Thyroid gland (tissue), 4 donors: ENCODE measurements at regions not wholly inside any gene's neighbourhood (a gene's known extent, or its start where the extent isn't known, plus 50 kb on each side); places are given as distances from the start of the nearest gene placed in this dataset.

Source experiments
- DNase-seq, 2 donors: peaks; one replicate each; pipeline ENCODE4 v3.0.0-alpha.2; 2019
- H3K27ac ChIP-seq, 3 donors: fragments of 200-600 bp; sonication (generic); 1 replicate in 2 of 3; 2 replicates in 1 of 3; pipeline ENCODE4 v1.5.1; 2016 to 2019; ENCODE audit warnings: mild to moderate bottlenecking in 1 of 3, moderate library complexity in 1 of 3
- H3K27me3 ChIP-seq: fragments of 200-600 bp; sonication (generic); one replicate; pipeline ENCODE4 v1.5.1; 2019
- H3K36me3 ChIP-seq, 2 donors: fragments of 200-600 bp; sonication (generic); one replicate each; pipeline ENCODE4 v1.5.1; 2016 to 2019
- H3K4me1 ChIP-seq, 2 donors: fragments of 200-600 bp; sonication (generic); one replicate each; pipeline ENCODE4 v1.5.1; 2017 to 2019
- H3K4me3 ChIP-seq, 3 donors: fragments of 200-600 bp; sonication (generic); replicated peaks in 1 of 3; 1 replicate in 2 of 3; 2 replicates in 1 of 3; pipeline ENCODE4 v1.5.1; 2016; ENCODE audit warnings: mild to moderate bottlenecking in 1 of 3
- H3K9me3 ChIP-seq: fragments of 200-600 bp; sonication (generic); one replicate; pipeline ENCODE4 v1.5.1; 2017
- CTCF ChIP-seq, 6 experiments: fragments of 200-600 bp in 3 of 6; fragments of 450-650 bp in 3 of 6; sonication (generic) in 3 of 6; IDR thresholded peaks; one replicate each; pipeline ENCODE4 v1.5.1; 2016 to 2019; ENCODE audit warnings: antibody characterized with exemption in 6 of 6, mild to moderate bottlenecking in 2 of 6, inconsistent platforms in 1 of 6, moderate library complexity in 1 of 6
- POLR2A ChIP-seq, 2 donors: fragments of 450-650 bp; IDR thresholded peaks; one replicate each; pipeline ENCODE4 v1.6.1; 2017; ENCODE audit warnings: antibody characterized with exemption in 2 of 2, mild to moderate bottlenecking in 2 of 2, moderate library complexity in 1 of 2
- WGBS, 2 donors: methylation state at CpG; one replicate each; pipeline ENCODE4 v1.1.5; 2017; 5-methylcytosine and 5-hydroxymethylcytosine counted together
- intact Hi-C: fragments of 100-400 bp; cut with DNase I; formaldehyde crosslinking; loops from one replicate; pipeline ENCODE4 v1.15.1; 2023

- intact Hi-C loops, result no loop called here
- 64 to 89% methylated on average over 1 of the region's 1 CpG for WGBS, 2 donors
- Histone ChIP-seq H3K4me1 (no peaks in the 10 kb centered on the region), H3K9me3 (no peaks in the 10 kb centered on the region), H3K27me3 (no peaks in the 10 kb centered on the region), H3K36me3 (no peaks in the 10 kb centered on the region), H3K27ac (no peak overlapping the region), H3K4me3 (no peak overlapping the region)
- TF ChIP-seq CTCF (IDR thresholded peaks at IDR 0.05), result no peak
- TF ChIP-seq POLR2A (IDR thresholded peaks at IDR 0.05), result no peak
- DNase-seq, result no peak
Observed at GRCh38 chr7:34307540-34307939, 350.5 kb upstream of the NPSR1 start.

GRCh38 chr7:34308595-34308994 lies 349.4 kb upstream of the NPSR1 start:
- Histone ChIP-seq H3K4me3 (no peak overlapping the region), H3K4me1 (no peaks in the 10 kb centered on the region), H3K36me3 (no peaks in the 10 kb centered on the region), H3K27me3 (no peaks in the 10 kb centered on the region), H3K27ac (no peak overlapping the region), H3K9me3 (no peaks in the 10 kb centered on the region)
- intact Hi-C loops, result no loop called here
- WGBS, 2 donors, result 90 to 93% methylated on average over 8 of the region's 8 CpGs
- TF ChIP-seq CTCF (IDR thresholded peaks at IDR 0.05), result no peak
- no peak for TF ChIP-seq POLR2A (IDR thresholded peaks at IDR 0.05)
- no peak for DNase-seq

- no peak for DNase-seq
- no peak overlapping the region for H3K27ac ChIP-seq
- 91 to 98% methylated on average over 12 of the region's 12 CpGs for whole genome bisulfite sequencing, 2 donors
- H3K9me3 ChIP-seq, result no peaks in the 10 kb centered on the region
- no peaks in the 10 kb centered on the region for H3K4me1 ChIP-seq
- intact Hi-C loops, result no loop called here
- TF ChIP-seq POLR2A (IDR thresholded peaks at IDR 0.05) (no peak), CTCF (IDR thresholded peaks at IDR 0.05) (no peak)
- no peaks in the 10 kb centered on the region for H3K36me3 ChIP-seq
- H3K4me3 ChIP-seq, result no peak overlapping the region
- H3K27me3 ChIP-seq, result no peaks in the 10 kb centered on the region
Observed at GRCh38 chr7:34309116-34309515, 348.9 kb upstream of the NPSR1 start.

- intact Hi-C loops, result no loop called here
- 96 to 97% methylated on average over 19 of the region's 19 CpGs for WGBS, 2 donors
- H3K9me3 ChIP-seq, result no peaks in the 10 kb centered on the region
- no peak overlapping the region for H3K27ac ChIP-seq
- TF ChIP-seq CTCF (IDR thresholded peaks at IDR 0.05) (no peak), POLR2A (IDR thresholded peaks at IDR 0.05) (no peak)
- no peak for DNase-seq
- no peaks in the 10 kb centered on the region for H3K27me3 ChIP-seq
- H3K4me1 ChIP-seq, result no peaks in the 10 kb centered on the region
- H3K36me3 ChIP-seq, result no peaks in the 10 kb centered on the region
- no peak overlapping the region for H3K4me3 ChIP-seq
Observed at GRCh38 chr7:34309584-34309983, 348.4 kb upstream of the NPSR1 start.

GRCh38 chr7:34311591-34311990 lies 346.4 kb upstream of the NPSR1 start:
- intact Hi-C loops, result no loop called here

More at GRCh38 chr7:34311591-34311990, 346.4 kb upstream of the NPSR1 start:
- WGBS, 2 donors, result 73 to 74% methylated on average over 3 of the region's 3 CpGs
- H3K27ac ChIP-seq, result no peak overlapping the region
- no peaks in the 10 kb centered on the region for H3K9me3 ChIP-seq
- H3K27me3 ChIP-seq, result no peaks in the 10 kb centered on the region
- H3K36me3 ChIP-seq, result no peaks in the 10 kb centered on the region
- DNase-seq, result no peak
- no peaks in the 10 kb centered on the region for H3K4me1 ChIP-seq
- TF ChIP-seq POLR2A (IDR thresholded peaks at IDR 0.05) (no peak), CTCF (IDR thresholded peaks at IDR 0.05) (no peak)
- no peak overlapping the region for H3K4me3 ChIP-seq
